ENCODE measurements at regions not wholly inside any gene's neighbourhood (a gene's known extent, or its start where the extent isn't known, plus 50 kb on each side); places are given as distances from the start of the nearest gene placed in this dataset.

DNA sequence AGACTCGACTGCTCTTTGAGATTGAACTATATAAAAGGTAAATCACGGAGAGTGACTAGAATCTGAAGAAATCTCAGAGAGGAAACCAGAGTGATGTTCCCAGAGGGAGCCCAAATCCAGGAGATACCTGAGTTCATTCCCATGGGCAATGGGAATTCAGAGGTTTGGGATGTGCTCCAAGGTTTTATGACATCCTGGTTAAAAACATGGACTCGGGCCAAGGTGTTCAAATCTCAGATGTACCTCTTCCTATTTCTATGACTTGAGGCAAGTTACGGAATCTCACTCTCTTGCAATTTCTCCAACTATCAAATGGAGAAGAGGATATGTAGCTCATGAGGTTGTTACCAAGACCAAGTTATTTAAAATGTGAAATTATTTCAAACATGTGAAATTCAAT, 54.5 kb upstream of the RAB18 start:
- H3K27ac Mint-ChIP-seq = peak overlapping the region; percentile 57 to 87 (median 85)
- peaks cover 0 to 2% (median 0%) of the 10 kb centered on the region in 3 donors for H3K27me3 Mint-ChIP-seq (ENCODE audit: low read depth in 3 of 3)
- peaks cover 66% of the 10 kb centered on the region for H3K4me1 Mint-ChIP-seq
- TF ChIP-seq, protein P1, sequence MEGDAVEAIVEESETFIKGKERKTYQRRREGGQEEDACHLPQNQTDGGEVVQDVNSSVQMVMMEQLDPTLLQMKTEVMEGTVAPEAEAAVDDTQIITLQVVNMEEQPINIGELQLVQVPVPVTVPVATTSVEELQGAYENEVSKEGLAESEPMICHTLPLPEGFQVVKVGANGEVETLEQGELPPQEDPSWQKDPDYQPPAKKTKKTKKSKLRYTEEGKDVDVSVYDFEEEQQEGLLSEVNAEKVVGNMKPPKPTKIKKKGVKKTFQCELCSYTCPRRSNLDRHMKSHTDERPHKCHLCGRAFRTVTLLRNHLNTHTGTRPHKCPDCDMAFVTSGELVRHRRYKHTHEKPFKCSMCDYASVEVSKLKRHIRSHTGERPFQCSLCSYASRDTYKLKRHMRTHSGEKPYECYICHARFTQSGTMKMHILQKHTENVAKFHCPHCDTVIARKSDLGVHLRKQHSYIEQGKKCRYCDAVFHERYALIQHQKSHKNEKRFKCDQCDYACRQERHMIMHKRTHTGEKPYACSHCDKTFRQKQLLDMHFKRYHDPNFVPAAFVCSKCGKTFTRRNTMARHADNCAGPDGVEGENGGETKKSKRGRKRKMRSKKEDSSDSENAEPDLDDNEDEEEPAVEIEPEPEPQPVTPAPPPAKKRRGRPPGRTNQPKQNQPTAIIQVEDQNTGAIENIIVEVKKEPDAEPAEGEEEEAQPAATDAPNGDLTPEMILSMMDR (IDR thresholded peaks at IDR 0.05) = no peak
- H3K9me3 ChIP-seq (replicated peaks in 1 of 2; ENCODE audit: control insufficient read depth in 1 of 2, insufficient read depth in 1 of 2, low read length in 2 of 2) = no peaks in the 10 kb centered on the region
- intact Hi-C loops (cut with micrococcal nuclease) = loop anchor here (5.0 kb wide), 1 partner anchor 208 kb away; no protein-coding TSS in a partner anchor
- no peaks in the 10 kb centered on the region for H3K27me3 ChIP-seq (ENCODE audit: control insufficient read depth in 2 of 2, insufficient read depth in 2 of 2, low read length in 2 of 2)
- peak overlapping the region in 1 of 3 experiments; percentile 46 for H3K4me3 ChIP-seq (replicated peaks in 1 of 3; ENCODE audit: low read depth in 2 of 3, low read length in 3 of 3)
- H3K79me2 ChIP-seq (ENCODE audit: insufficient read depth, low read length) = peaks cover 3% of the 10 kb centered on the region
- no peak for DNase-seq
- no peaks in the 10 kb centered on the region for H3K36me3 Mint-ChIP-seq
- peak overlapping the region; percentile 37 for H3K4me2 ChIP-seq (replicated peaks; ENCODE audit: extremely low read depth, low read length, poor library complexity, severe bottlenecking)
- H3K9ac ChIP-seq (ENCODE audit: insufficient read depth, low read length, poor library complexity, severe bottlenecking) = no peak overlapping the region
- no peaks in the 10 kb centered on the region for H4K20me1 ChIP-seq (ENCODE audit: insufficient read depth, low read length)
- no peaks in the 10 kb centered on the region for H3K36me3 ChIP-seq (replicated peaks in 1 of 2; ENCODE audit: control insufficient read depth in 1 of 2, insufficient read depth in 2 of 2, low read length in 2 of 2)
- peaks cover 58 to 81% of the 10 kb centered on the region in 2 donors for H3K4me1 ChIP-seq (ENCODE audit: control insufficient read depth in 1 of 2, insufficient read depth in 2 of 2, low read length in 2 of 2)
- no peak overlapping the region for H2AFZ ChIP-seq (ENCODE audit: insufficient read depth, low read depth, low read length, poor library complexity, severe bottlenecking)
- WGBS (ENCODE audit: insufficient coverage) = 100% methylated on average over 1 of the region's 4 CpGs
- H3K4me3 Mint-ChIP-seq = no peak overlapping the region
- peak overlapping the region in 1 of 2 donors; percentile 68 for H3K27ac ChIP-seq (ENCODE audit: low read depth in 1 of 2, low read length in 2 of 2)
- peaks cover 0 to 5% (median 0%) of the 10 kb centered on the region in 7 donors for H3K9me3 Mint-ChIP-seq

DNA sequence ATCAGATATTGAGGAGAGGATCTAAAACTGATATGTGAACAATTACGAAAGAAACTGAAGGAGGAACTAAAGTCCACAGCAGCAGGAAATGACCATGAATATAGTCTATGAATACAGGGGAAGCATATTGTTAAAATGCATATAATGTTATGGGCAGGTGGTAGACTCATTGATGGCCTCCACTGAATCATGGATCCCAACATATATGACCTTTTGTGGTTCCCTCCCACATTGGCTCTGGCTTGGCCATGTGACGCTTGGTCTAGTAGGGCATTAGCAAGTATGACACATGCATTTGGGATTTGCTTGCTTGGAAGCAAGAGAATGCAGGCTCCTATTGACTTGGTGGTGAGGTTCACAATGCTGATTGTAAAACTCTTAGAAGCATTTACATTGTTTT, 55.2 kb upstream of the RAB18 start:
- peak; percentile 63 to 87 (median 73) for DNase-seq
- no peak overlapping the region for H3K9ac ChIP-seq (ENCODE audit: insufficient read depth, low read length, poor library complexity, severe bottlenecking)
- no peaks in the 10 kb centered on the region for H3K27me3 ChIP-seq (ENCODE audit: control insufficient read depth in 2 of 2, insufficient read depth in 2 of 2, low read length in 2 of 2)
- peak overlapping the region; percentile 57 to 90 (median 87) for H3K27ac Mint-ChIP-seq
- 0% methylated on average over 1 of the region's 2 CpGs for WGBS (ENCODE audit: insufficient coverage)
- peak overlapping the region in 1 of 2 donors; percentile 55 for H3K4me3 Mint-ChIP-seq
- no peaks in the 10 kb centered on the region for H3K36me3 ChIP-seq (replicated peaks in 1 of 2; ENCODE audit: control insufficient read depth in 1 of 2, insufficient read depth in 2 of 2, low read length in 2 of 2)
- peaks cover 55 to 77% of the 10 kb centered on the region in 2 donors for H3K4me1 ChIP-seq (ENCODE audit: control insufficient read depth in 1 of 2, insufficient read depth in 2 of 2, low read length in 2 of 2)
- peak overlapping the region; percentile 37 for H3K4me2 ChIP-seq (replicated peaks; ENCODE audit: extremely low read depth, low read length, poor library complexity, severe bottlenecking)
- peak overlapping the region; percentile 54 to 68 for H3K27ac ChIP-seq (ENCODE audit: low read depth in 1 of 2, low read length in 2 of 2)
- TF ChIP-seq, protein P1 (IDR thresholded peaks at IDR 0.05) = no peak
- intact Hi-C loops (cut with micrococcal nuclease) = loop anchor here (5.0 kb wide), 1 partner anchor 208 kb away; no protein-coding TSS in a partner anchor
- H2AFZ ChIP-seq (ENCODE audit: insufficient read depth, low read depth, low read length, poor library complexity, severe bottlenecking) = no peak overlapping the region
- no peaks in the 10 kb centered on the region for H3K36me3 Mint-ChIP-seq
- H3K27me3 Mint-ChIP-seq (ENCODE audit: low read depth in 3 of 3) = peaks cover 0 to 2% (median 0%) of the 10 kb centered on the region in 3 donors
- peaks cover 0 to 4% (median 0%) of the 10 kb centered on the region in 7 donors for H3K9me3 Mint-ChIP-seq
- peaks cover 62% of the 10 kb centered on the region for H3K4me1 Mint-ChIP-seq
- H3K4me3 ChIP-seq (replicated peaks in 1 of 3; ENCODE audit: low read depth in 2 of 3, low read length in 3 of 3) = peak overlapping the region in 1 of 3 experiments; percentile 46
- no peaks in the 10 kb centered on the region for H3K9me3 ChIP-seq (replicated peaks in 1 of 2; ENCODE audit: control insufficient read depth in 1 of 2, insufficient read depth in 1 of 2, low read length in 2 of 2)
- no peaks in the 10 kb centered on the region for H4K20me1 ChIP-seq (ENCODE audit: insufficient read depth, low read length)
- H3K79me2 ChIP-seq (ENCODE audit: insufficient read depth, low read length) = peaks cover 3% of the 10 kb centered on the region

All from CD14-positive monocyte (primary cell).